Fibroblast of pulmonary artery (primary cell): ENCODE measurements at regions not wholly inside any gene's neighbourhood (a gene's known extent, or its start where the extent isn't known, plus 50 kb on each side); places are given as distances from the start of the nearest gene placed in this dataset.
"Not testable (repeated sequence)": the region's sequence is repeated elsewhere in the genome, so short reads cannot be mapped to it uniquely, and the experiment has no call there.

Source experiments
- DNase-seq: peaks from one replicate; pipeline ENCODE4 v3.0.0-alpha.2; 2010; ENCODE audit warnings: low read depth
- H3K4me3 ChIP-seq: replicated peaks from 2 replicates; pipeline ENCODE4 v1.5.1; 2011; ENCODE audit warnings: low read depth, mild to moderate bottlenecking, control low read depth, low read length, moderate library complexity
- TF ChIP-seq, protein P1 (sequence below): IDR thresholded peaks from 2 replicates; pipeline ENCODE4 v1.5.1; 2011; ENCODE audit warnings: mild to moderate bottlenecking, control low read depth, low read length, inconsistent platforms; ENCODE audit errors: missing control alignments

DNA sequence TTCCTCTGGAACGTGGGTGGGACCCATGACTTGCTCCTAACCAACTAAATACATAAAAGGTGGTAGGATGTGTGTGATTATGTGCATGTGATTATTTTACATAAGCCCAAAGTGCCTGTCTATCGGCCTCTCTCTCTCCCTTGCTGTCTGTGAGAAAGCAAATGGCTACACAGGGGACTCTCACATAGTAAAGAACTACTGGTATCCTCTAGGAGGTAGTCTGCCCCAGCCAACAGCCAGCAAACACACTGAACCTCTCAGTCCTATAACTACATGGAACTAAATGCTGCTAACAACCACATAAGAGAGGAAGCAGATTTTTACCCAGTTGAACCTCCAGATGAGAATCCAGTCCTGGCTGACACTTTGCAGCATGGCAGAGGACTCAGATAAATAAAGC lies 1249.4 kb downstream of the ADGRL3 start:
- TF ChIP-seq, protein P1, sequence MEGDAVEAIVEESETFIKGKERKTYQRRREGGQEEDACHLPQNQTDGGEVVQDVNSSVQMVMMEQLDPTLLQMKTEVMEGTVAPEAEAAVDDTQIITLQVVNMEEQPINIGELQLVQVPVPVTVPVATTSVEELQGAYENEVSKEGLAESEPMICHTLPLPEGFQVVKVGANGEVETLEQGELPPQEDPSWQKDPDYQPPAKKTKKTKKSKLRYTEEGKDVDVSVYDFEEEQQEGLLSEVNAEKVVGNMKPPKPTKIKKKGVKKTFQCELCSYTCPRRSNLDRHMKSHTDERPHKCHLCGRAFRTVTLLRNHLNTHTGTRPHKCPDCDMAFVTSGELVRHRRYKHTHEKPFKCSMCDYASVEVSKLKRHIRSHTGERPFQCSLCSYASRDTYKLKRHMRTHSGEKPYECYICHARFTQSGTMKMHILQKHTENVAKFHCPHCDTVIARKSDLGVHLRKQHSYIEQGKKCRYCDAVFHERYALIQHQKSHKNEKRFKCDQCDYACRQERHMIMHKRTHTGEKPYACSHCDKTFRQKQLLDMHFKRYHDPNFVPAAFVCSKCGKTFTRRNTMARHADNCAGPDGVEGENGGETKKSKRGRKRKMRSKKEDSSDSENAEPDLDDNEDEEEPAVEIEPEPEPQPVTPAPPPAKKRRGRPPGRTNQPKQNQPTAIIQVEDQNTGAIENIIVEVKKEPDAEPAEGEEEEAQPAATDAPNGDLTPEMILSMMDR: no peak
- no peak overlapping the region for H3K4me3 ChIP-seq
- DNase-seq: no peak

DNA sequence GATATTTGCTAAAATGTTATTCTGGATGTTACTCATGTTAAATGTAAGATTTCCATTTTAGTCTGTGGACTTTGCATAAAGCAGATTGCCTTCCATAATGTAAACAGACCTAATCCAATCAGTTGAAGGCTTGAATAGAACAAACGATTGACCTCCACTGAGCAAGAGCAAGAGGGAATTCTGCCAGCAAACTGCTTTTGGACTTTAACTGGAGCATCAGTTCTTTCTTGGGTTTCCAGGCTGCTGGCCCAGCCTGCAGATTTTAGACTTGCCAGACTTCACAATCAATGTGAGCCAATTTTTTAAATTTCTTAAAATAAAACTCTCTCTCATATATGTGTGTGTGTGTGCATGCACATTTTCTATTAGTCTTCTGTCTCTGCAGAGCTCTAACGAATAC lies 1248.8 kb downstream of the ADGRL3 start:
- H3K4me3 ChIP-seq: no peak overlapping the region
- no peak for DNase-seq
- TF ChIP-seq, protein P1: no peak

DNA sequence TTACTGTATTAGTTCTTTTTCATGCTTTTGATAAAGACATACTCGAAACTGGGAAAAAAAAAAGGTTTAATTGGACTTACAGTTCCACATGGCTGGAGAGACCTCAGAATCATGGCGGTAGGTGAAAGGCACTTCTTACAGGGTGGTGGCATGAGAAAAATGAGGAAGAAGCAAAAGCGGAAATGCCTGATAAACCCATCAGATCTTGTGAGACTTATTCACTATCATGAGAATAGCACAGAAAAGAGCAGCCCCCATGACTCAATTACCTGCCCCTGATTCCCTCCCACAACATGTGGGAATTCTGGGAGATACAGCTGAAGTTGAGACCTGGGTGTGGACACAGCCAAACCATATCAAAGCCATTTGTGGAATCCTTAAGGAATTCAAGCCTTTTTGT lies 1238.9 kb downstream of the ADGRL3 start:
- TF ChIP-seq, protein P1: no peak
- DNase-seq: peak; percentile 32
- H3K4me3 ChIP-seq: no peak overlapping the region

DNA sequence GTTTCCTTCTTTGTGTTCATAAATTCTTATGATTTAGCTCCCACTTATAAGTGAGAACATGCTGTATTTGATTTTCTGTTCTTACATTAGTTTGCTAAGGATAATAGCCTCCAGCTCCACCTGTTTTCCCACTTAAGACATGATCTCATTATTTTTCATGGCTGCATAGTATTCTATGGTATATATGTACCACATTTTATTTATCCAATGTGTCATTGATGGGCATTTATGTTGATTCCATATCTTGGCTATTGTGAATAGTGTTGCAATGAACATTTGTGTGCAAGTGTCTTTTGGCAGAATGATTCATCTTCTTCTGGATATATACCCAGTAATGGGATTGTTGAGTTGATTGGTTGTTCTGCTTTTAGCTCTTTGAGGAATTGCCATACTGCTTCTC lies 1234.8 kb downstream of the ADGRL3 start:
- no peak for DNase-seq
- TF ChIP-seq, protein P1: no peak
- no peak overlapping the region for H3K4me3 ChIP-seq

DNA sequence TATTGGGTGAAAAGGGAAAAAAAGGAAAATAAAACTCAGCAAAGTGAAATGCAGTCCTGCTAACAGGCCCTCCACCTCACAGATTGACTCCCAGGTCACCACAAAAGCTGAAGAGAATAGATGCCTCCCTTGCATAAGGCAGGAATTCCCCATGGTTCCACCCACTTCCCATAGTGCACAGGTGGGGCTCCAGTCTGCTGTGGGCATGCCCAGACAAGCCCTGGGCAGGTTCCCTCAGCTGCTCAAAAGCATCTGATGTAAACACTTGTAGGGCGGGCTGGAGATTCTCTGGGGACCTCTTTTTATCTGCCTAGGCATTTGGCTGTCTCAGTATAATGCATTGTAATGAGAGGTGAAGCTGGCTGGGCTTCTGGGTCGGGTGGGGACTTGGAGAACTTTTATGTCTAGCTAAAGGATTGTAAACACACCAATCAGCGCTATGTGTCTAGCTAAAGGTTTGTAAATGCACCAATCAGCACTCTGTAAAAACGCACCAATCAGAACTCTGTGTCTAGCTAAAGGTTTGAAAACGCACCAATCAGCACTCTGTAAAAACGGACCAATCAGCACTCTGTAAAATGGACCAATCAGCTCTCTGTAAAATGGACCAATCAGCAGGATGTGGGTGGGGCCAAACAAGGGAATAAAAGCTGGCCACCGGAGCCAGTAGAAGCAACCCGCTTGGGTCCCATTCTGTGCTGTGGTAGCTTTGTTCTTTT lies 1231.5 kb downstream of the ADGRL3 start:
- H3K4me3 ChIP-seq, DNase-seq: not testable (repeated sequence)

DNA sequence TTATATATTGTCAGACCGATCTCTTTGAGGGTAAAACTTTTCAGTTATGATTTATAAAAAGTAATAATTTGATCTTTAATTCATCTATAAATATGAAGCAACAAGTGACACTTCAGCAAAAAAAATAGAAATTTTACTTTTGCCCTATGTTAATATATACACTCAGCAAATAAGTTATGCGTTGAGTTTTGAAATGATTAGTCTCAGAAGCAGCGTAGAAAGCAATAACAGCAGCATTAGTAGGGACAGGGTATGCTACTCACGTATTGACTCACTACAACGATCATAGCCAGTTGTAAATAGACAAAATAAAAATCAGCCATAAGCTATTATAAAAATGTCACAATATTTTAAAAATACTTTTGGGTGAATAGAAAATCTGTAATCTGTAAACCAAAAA lies 1229.2 kb downstream of the ADGRL3 start:
- no peak overlapping the region for H3K4me3 ChIP-seq
- DNase-seq: no peak
- TF ChIP-seq, protein P1: no peak

DNA sequence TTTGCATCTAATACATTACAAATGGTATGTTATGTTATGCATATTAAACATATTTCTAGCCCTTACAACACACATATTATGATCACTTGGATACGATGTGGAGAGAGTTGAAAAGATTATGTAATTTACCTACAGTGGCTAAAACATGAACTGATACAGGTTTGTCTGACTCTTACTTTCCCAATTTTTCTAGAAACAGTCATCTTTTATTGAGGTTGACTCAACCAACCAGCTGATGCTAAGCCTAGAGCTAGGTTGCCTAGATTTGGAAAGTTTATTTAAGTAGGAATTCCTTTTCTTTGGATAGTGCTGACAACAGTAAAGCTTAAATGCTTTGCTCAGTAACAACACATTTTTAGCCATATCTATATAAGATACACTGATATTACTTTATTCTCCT lies 1215.1 kb downstream of the ADGRL3 start:
- DNase-seq: no peak
- no peak overlapping the region for H3K4me3 ChIP-seq
- TF ChIP-seq, protein P1: no peak

DNA sequence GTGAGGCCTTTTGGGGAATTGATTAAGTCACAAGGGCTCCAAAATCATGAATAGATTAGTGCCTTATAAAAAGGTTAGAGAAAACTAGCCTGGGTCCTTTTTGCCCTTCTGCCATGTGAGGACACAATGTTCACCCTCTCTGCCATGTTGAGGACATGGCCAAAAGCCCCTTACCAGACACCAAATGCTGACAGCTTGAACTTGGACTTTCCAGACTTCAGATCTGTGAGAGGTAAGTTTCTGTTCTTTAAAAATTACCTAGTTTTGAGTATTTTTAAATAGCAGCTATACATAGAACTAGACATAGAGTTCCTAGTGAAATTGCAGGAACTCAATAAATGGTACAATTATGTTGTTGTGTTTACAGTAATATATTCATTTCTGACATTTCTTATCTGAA lies 1214.4 kb downstream of the ADGRL3 start:
- TF ChIP-seq, protein P1: no peak
- DNase-seq: no peak
- no peak overlapping the region for H3K4me3 ChIP-seq
